Lower lobe of right lung (tissue), 2 donors: ENCODE measurements at regions not wholly inside any gene's neighbourhood (a gene's known extent, or its start where the extent isn't known, plus 50 kb on each side); places are given as distances from the start of the nearest gene placed in this dataset.

ENCODE experiments used
- ATAC-seq, 2 donors: fragments of 200-7000 bp; cut with Tn5 transposase; one replicate each; pipeline ENCODE4 v1.9.1; 2020 to 2022; ENCODE audit warnings: mild to moderate bottlenecking in 2 of 2, moderate library complexity in 2 of 2
- DNase-seq: peaks from one replicate; pipeline ENCODE4 v3.0.0-alpha.2; 2020
- H3K27ac ChIP-seq: fragments of 200-600 bp; one replicate; pipeline ENCODE4 v1.8.0; 2022
- H3K27me3 ChIP-seq: fragments of 200-600 bp; one replicate; pipeline ENCODE4 v1.8.0; 2022; ENCODE audit warnings: low read depth
- H3K36me3 ChIP-seq: fragments of 200-600 bp; one replicate; pipeline ENCODE4 v1.8.0; 2022; ENCODE audit warnings: mild to moderate bottlenecking
- H3K4me1 ChIP-seq: fragments of 200-600 bp; one replicate; pipeline ENCODE4 v1.8.0; 2022
- H3K4me3 ChIP-seq: fragments of 200-600 bp; one replicate; pipeline ENCODE4 v1.8.0; 2022; ENCODE audit warnings: mild to moderate bottlenecking
- H3K9me3 ChIP-seq: fragments of 200-600 bp; one replicate; pipeline ENCODE4 v1.8.0; 2022
- CTCF ChIP-seq: fragments of 200-600 bp; IDR thresholded peaks from one replicate; pipeline ENCODE4 v1.8.0; 2022; ENCODE audit warnings: antibody characterized with exemption, mild to moderate bottlenecking
- intact Hi-C: fragments of 100-400 bp; cut with DNase I; formaldehyde crosslinking; loops from one replicate; pipeline ENCODE4 v1.11.0; 2022
- donor health status: DM: no; HTN: yes; CAD: no; lungs with severe emphysema.

- H3K36me3 ChIP-seq, result no peaks in the 10 kb centered on the region
- no peak overlapping the region for H3K4me3 ChIP-seq
- DNase-seq, result no peak
- intact Hi-C loops, result no loop called here
- H3K4me1 ChIP-seq, result no peaks in the 10 kb centered on the region
- no peak overlapping the region for H3K27ac ChIP-seq
- H3K9me3 ChIP-seq, result peaks cover 27% of the 10 kb centered on the region
- TF ChIP-seq CTCF, result no peak
- no peaks in the 10 kb centered on the region for H3K27me3 ChIP-seq
- no peak for ATAC-seq
Observed at GRCh38 chr4:71862315-71862714, 78.4 kb upstream of the GC start.

GRCh38 chr4:71863457-71863856 lies 79.6 kb upstream of the GC start:
- intact Hi-C loops, result no loop called here
- Histone ChIP-seq H3K4me1 (no peaks in the 10 kb centered on the region), H3K4me3 (no peak overlapping the region), H3K36me3 (no peaks in the 10 kb centered on the region), H3K27me3 (no peaks in the 10 kb centered on the region), H3K27ac (no peak overlapping the region), H3K9me3 (peaks cover 27% of the 10 kb centered on the region)
- ATAC-seq (no peak), DNase-seq (no peak)
- TF ChIP-seq CTCF, result no peak

- Histone ChIP-seq H3K27ac (no peak overlapping the region), H3K27me3 (no peaks in the 10 kb centered on the region), H3K36me3 (no peaks in the 10 kb centered on the region), H3K9me3 (peaks cover 27% of the 10 kb centered on the region), H3K4me3 (no peak overlapping the region), H3K4me1 (no peaks in the 10 kb centered on the region)
- ATAC-seq, result no peak
- no peak for TF ChIP-seq CTCF
- no peak for DNase-seq
- intact Hi-C loops, result no loop called here
Observed at GRCh38 chr4:71864380-71864779, 80.5 kb upstream of the GC start.

- Histone ChIP-seq H3K4me3 (no peak overlapping the region), H3K9me3 (peaks cover 27% of the 10 kb centered on the region), H3K27me3 (no peaks in the 10 kb centered on the region), H3K4me1 (no peaks in the 10 kb centered on the region), H3K27ac (no peak overlapping the region), H3K36me3 (no peaks in the 10 kb centered on the region)
- intact Hi-C loops, result no loop called here
- no peak for TF ChIP-seq CTCF
- no peak for DNase-seq
- ATAC-seq, result no peak
Observed at GRCh38 chr4:71866212-71866885, 82.5 kb upstream of the GC start.

- Histone ChIP-seq H3K36me3 (no peaks in the 10 kb centered on the region), H3K4me1 (no peaks in the 10 kb centered on the region), H3K27ac (no peak overlapping the region), H3K9me3 (peaks cover 19% of the 10 kb centered on the region), H3K27me3 (no peaks in the 10 kb centered on the region), H3K4me3 (no peak overlapping the region)
- intact Hi-C loops, result no loop called here
- DNase-seq (no peak), ATAC-seq (no peak)
- no peak for TF ChIP-seq CTCF
Observed at GRCh38 chr4:71867598-71867997, 83.7 kb upstream of the GC start.
